Esophagus muscularis mucosa (tissue), 4 donors: ENCODE measurements at regions not wholly inside any gene's neighbourhood (a gene's known extent, or its start where the extent isn't known, plus 50 kb on each side); places are given as distances from the start of the nearest gene placed in this dataset.

ENCODE experiments used
- DNase-seq: peaks from one replicate; pipeline ENCODE4 v3.0.0-alpha.2; 2017; ENCODE audit errors: extremely low spot score
- H3K27ac ChIP-seq, 4 donors: fragments of 200-600 bp; sonication (generic); replicated peaks in 1 of 4; 1 replicate in 3 of 4; 2 replicates in 1 of 4; pipeline ENCODE4 v1.5.1; 2016 to 2019; ENCODE audit warnings: mild to moderate bottlenecking in 1 of 4
- H3K27me3 ChIP-seq, 4 donors: fragments of 200-600 bp; sonication (generic); one replicate each; pipeline versions ENCODE4 v1.5.1 to v1.6.0; 2016 to 2019
- H3K36me3 ChIP-seq, 4 donors: fragments of 200-600 bp; sonication (generic); one replicate each; pipeline ENCODE4 v1.5.1; 2016 to 2019
- H3K4me1 ChIP-seq, 4 donors: fragments of 200-600 bp; sonication (generic); one replicate each; pipeline ENCODE4 v1.5.1; 2016 to 2019
- H3K4me3 ChIP-seq, 4 donors: fragments of 200-600 bp; sonication (generic); 1 replicate in 2 of 4; 2 replicates in 2 of 4; pipeline ENCODE4 v1.5.1; 2016 to 2019; ENCODE audit warnings: mild to moderate bottlenecking in 4 of 4, moderate library complexity in 1 of 4
- H3K9me3 ChIP-seq, 4 donors: fragments of 200-600 bp; sonication (generic); 1 replicate in 3 of 4; 2 replicates in 1 of 4; pipeline ENCODE4 v1.5.1; 2016 to 2019
- EP300 ChIP-seq: sonication (generic); formaldehyde crosslinking; IDR thresholded peaks from one replicate; pipeline ENCODE4 v1.6.1; 2017; ENCODE audit warnings: antibody characterized with exemption
- POLR2A ChIP-seq: fragments of 450-650 bp; IDR thresholded peaks from one replicate; pipeline ENCODE4 v1.6.1; 2017; ENCODE audit warnings: antibody characterized with exemption, moderate library complexity, mild to moderate bottlenecking, low read depth
- POLR2AphosphoS5 ChIP-seq, 2 donors: sonication (generic); formaldehyde crosslinking; IDR thresholded peaks; one replicate each; pipeline ENCODE4 v1.6.1; 2017; ENCODE audit warnings: antibody characterized with exemption in 2 of 2
- WGBS: methylation state at CpG from one replicate; pipeline ENCODE4 v1.1.5; 2018; 5-methylcytosine and 5-hydroxymethylcytosine counted together
- intact Hi-C: fragments of 100-400 bp; cut with DNase I; formaldehyde crosslinking; loops from one replicate; pipeline ENCODE4 v1.15.1; 2023
- TF ChIP-seq, protein P1 (sequence below), 3 experiments: fragments of 200-600 bp in 2 of 3; fragments of 450-650 bp in 1 of 3; sonication (generic) in 2 of 3; IDR thresholded peaks; one replicate each; pipeline ENCODE4 v1.5.1; 2017 to 2019; ENCODE audit warnings: antibody characterized with exemption in 3 of 3, mild to moderate bottlenecking in 2 of 3, moderate library complexity in 1 of 3

GRCh38 chr6:73888050-73888449 is 192.0 kb downstream of the CD109 start:
- H3K4me1 ChIP-seq, result no peaks in the 10 kb centered on the region
- H3K27ac ChIP-seq, result no peak overlapping the region
- no peaks in the 10 kb centered on the region for H3K36me3 ChIP-seq
- TF ChIP-seq, protein P1, sequence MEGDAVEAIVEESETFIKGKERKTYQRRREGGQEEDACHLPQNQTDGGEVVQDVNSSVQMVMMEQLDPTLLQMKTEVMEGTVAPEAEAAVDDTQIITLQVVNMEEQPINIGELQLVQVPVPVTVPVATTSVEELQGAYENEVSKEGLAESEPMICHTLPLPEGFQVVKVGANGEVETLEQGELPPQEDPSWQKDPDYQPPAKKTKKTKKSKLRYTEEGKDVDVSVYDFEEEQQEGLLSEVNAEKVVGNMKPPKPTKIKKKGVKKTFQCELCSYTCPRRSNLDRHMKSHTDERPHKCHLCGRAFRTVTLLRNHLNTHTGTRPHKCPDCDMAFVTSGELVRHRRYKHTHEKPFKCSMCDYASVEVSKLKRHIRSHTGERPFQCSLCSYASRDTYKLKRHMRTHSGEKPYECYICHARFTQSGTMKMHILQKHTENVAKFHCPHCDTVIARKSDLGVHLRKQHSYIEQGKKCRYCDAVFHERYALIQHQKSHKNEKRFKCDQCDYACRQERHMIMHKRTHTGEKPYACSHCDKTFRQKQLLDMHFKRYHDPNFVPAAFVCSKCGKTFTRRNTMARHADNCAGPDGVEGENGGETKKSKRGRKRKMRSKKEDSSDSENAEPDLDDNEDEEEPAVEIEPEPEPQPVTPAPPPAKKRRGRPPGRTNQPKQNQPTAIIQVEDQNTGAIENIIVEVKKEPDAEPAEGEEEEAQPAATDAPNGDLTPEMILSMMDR (IDR thresholded peaks at IDR 0.05), result no peak
- no peak for TF ChIP-seq POLR2A
- TF ChIP-seq POLR2AphosphoS5 (IDR thresholded peaks at IDR 0.05), result no peak
- no peak for TF ChIP-seq EP300
- DNase-seq, result no peak
- no peaks in the 10 kb centered on the region for H3K27me3 ChIP-seq
- H3K4me3 ChIP-seq, result no peak overlapping the region
- intact Hi-C loops, result no loop called here
- 59% methylated on average over 4 of the region's 4 CpGs for WGBS
- H3K9me3 ChIP-seq, result no peaks in the 10 kb centered on the region

DNA sequence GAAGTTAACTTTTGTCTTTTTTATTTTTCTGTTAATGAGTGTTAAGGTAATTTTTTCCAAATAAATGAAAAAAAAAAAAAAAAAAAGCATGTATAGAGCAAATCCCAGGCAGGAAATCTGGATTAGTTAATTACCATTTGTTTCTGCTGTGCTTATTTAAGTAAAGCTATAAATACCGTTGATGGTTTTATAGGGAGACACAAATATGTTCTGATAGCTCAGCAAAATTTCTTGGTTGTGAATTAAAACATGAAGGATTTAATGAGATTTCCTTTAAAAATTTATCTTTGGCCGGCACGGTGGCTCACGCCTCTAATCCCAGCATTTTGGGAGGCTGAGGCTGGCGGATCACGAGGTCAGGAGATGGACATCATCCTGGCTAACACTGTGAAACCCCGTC is 189.4 kb downstream of the CD109 start:
- 80% methylated on average over 7 of the region's 7 CpGs for WGBS
- intact Hi-C loops, result no loop called here
- H3K36me3 ChIP-seq, result no peaks in the 10 kb centered on the region
- no peaks in the 10 kb centered on the region for H3K9me3 ChIP-seq
- no peaks in the 10 kb centered on the region for H3K4me1 ChIP-seq
- no peak for DNase-seq
- H3K4me3 ChIP-seq, result no peak overlapping the region
- H3K27me3 ChIP-seq, result no peaks in the 10 kb centered on the region
- TF ChIP-seq POLR2AphosphoS5 (IDR thresholded peaks at IDR 0.05), result no peak
- TF ChIP-seq, protein P1 (IDR thresholded peaks at IDR 0.05), result no peak
- no peak for TF ChIP-seq POLR2A
- no peak for TF ChIP-seq EP300
- no peak overlapping the region for H3K27ac ChIP-seq

DNA sequence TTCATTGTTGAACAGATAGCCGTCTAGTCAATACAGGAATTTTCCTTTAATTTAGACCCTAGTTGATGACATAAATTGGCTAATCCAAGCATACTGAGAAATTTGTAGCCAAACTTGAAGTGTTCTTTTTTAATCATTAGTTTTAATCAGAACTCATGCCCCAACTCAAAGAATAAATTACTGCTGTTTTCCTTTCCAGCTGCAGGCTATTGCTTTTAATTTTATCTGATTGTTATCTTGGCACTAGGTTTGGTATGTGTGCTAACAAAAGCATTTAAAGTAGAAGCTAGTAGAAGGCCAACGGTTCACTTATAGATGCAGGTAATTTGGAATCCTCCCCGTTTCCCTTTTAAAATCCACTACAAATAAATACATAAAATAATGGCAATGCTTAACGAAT is 188.5 kb downstream of the CD109 start:
- no peak for TF ChIP-seq POLR2A
- TF ChIP-seq, protein P1 (IDR thresholded peaks at IDR 0.05), result no peak
- no peak for TF ChIP-seq EP300
- no peak for TF ChIP-seq POLR2AphosphoS5 (IDR thresholded peaks at IDR 0.05)
- Histone ChIP-seq H3K4me1 (no peaks in the 10 kb centered on the region), H3K27me3 (no peaks in the 10 kb centered on the region), H3K36me3 (no peaks in the 10 kb centered on the region), H3K4me3 (no peak overlapping the region), H3K27ac (no peak overlapping the region), H3K9me3 (no peaks in the 10 kb centered on the region)
- intact Hi-C loops, result no loop called here
- DNase-seq, result no peak
- 75% methylated on average over 3 of the region's 4 CpGs for WGBS

DNA sequence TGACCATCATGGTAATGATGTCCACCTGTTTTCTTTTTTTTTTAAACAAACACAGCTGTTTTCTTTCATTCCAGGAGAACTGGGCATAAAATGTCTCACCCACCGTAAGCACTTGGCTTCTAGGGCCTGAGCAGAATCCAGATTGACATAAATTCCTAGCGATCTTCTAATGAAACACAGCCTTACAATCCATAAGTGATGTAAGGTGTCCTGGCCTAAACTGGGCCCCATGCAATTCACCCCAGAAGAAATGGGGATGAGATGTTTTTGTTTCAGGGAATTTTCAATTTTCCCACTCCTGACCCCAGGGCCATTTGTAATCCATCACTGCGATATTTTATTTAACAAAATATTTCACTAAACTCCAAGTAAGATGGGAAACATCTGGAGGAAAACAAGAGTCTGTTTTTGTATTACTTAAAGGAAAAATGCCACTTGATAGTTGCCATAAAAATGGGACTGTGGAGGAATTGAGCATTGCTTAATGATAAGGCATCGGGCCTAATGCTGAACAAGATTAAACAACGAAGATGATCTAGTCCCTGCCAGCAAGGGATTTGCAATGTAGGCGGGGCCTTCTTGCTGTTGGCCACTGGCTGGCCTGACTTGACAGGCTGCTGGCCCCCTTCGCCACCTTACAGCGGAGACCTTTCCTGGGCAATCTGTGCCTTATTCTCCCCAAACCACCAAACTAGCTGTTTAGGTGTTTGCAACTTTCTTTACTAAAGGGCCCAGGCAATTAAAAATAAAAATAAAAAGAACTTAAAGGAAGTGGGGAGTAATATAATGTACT is 183.7 kb downstream of the CD109 start:
- Histone ChIP-seq H3K27ac (no peak overlapping the region), H3K27me3 (no peaks in the 10 kb centered on the region), H3K4me1 (peaks cover 0 to 6% (median 4%) of the 10 kb centered on the region in 4 donors), H3K9me3 (no peaks in the 10 kb centered on the region), H3K4me3 (no peak overlapping the region), H3K36me3 (no peaks in the 10 kb centered on the region)
- 66% methylated on average over 8 of the region's 8 CpGs for WGBS
- intact Hi-C loops, result no loop called here
- TF ChIP-seq POLR2AphosphoS5 (IDR thresholded peaks at IDR 0.05) (no peak), EP300 (no peak), POLR2A (no peak)
- TF ChIP-seq, protein P1 (IDR thresholded peaks at IDR 0.05), result no peak
- no peak for DNase-seq

- no peak overlapping the region for H3K4me3 ChIP-seq
- no peak overlapping the region for H3K27ac ChIP-seq
- no peaks in the 10 kb centered on the region for H3K36me3 ChIP-seq
- intact Hi-C loops, result no loop called here
- DNase-seq, result no peak
- TF ChIP-seq, protein P1 (IDR thresholded peaks at IDR 0.05), result no peak
- no peak for TF ChIP-seq POLR2AphosphoS5 (IDR thresholded peaks at IDR 0.05)
- no peaks in the 10 kb centered on the region for H3K9me3 ChIP-seq
- no peaks in the 10 kb centered on the region for H3K27me3 ChIP-seq
- peaks cover 0 to 6% (median 4%) of the 10 kb centered on the region in 4 donors for H3K4me1 ChIP-seq
Measured at GRCh38 chr6:73878403-73878802, 182.4 kb downstream of the CD109 start.
